ENCODE measurements at regions not wholly inside any gene's neighbourhood (a gene's known extent, or its start where the extent isn't known, plus 50 kb on each side); places are given as distances from the start of the nearest gene placed in this dataset.

GRCh38 chr13:62706048-62706447, 1290.4 kb upstream of the PCDH20 start:
- Histone ChIP-seq H4K20me1 (ENCODE audit: control insufficient read depth, insufficient read depth, insufficient read length) (no peaks in the 10 kb centered on the region), H2BK5ac (ENCODE audit: insufficient read length, low read length) (no peak overlapping the region), H3T11ph (ENCODE audit: low read length) (no peak overlapping the region), H2AK5ac (ENCODE audit: insufficient read length, low read length) (no peak overlapping the region), H3K4me1 (ENCODE audit: insufficient read depth, low read length) (no peaks in the 10 kb centered on the region), H3K18ac (ENCODE audit: insufficient read length, low read depth, low read length) (no peak overlapping the region), H2AFZ (ENCODE audit: low read length) (no peak overlapping the region), H3K27me3 (ENCODE audit: insufficient read depth, low read length) (no peaks in the 10 kb centered on the region), H2BK120ac (ENCODE audit: low read depth, low read length, poor library complexity, severe bottlenecking) (no peak overlapping the region), H4K91ac (ENCODE audit: insufficient read length, low read depth, low read length) (no peak overlapping the region), H3K9me3 (ENCODE audit: control insufficient read depth, low read depth, low read length) (no peaks in the 10 kb centered on the region), H4K8ac (replicated peaks; ENCODE audit: insufficient read length, low read depth, low read length) (no peak overlapping the region), H3K27ac (ENCODE audit: insufficient read length, low read depth, low read length) (no peak overlapping the region), H3K9ac (ENCODE audit: extremely low read depth, insufficient read length, low read length) (no peak overlapping the region), H2BK15ac (ENCODE audit: low read depth, low read length) (no peak overlapping the region), H3K79me1 (ENCODE audit: insufficient read depth, low read depth, low read length, poor library complexity, severe bottlenecking) (no peaks in the 10 kb centered on the region), H3K23me2 (ENCODE audit: insufficient read length, low read depth, low read length, poor library complexity, severe bottlenecking) (no peaks in the 10 kb centered on the region), H3K4me2 (ENCODE audit: insufficient read depth, insufficient read length, low read length) (no peak overlapping the region), H3K4ac (ENCODE audit: low read depth, low read length) (no peak overlapping the region), H4K5ac (ENCODE audit: insufficient read length, low read depth, low read length) (no peak overlapping the region), H3K23ac (ENCODE audit: insufficient read length, low read depth, low read length) (no peak overlapping the region), H3K14ac (ENCODE audit: insufficient read depth, low read length) (no peak overlapping the region), H3K56ac (ENCODE audit: insufficient read length, low read depth, low read length) (no peak overlapping the region), H2BK20ac (ENCODE audit: low read depth, low read length, poor library complexity, severe bottlenecking) (no peak overlapping the region), H2BK12ac (ENCODE audit: insufficient read length, low read depth, low read length) (no peak overlapping the region), H3K79me2 (ENCODE audit: insufficient read depth, low read length) (no peaks in the 10 kb centered on the region)
- no peak overlapping the region for H3K27ac Mint-ChIP-seq
- H3K4me1 Mint-ChIP-seq = no peaks in the 10 kb centered on the region; a peak in 1 of 4 replicates
- no peak for DNase-seq
- no peak for TF ChIP-seq CTCF (conservative IDR thresholded peaks at IDR 0.05)
- H3K9me3 Mint-ChIP-seq = no peaks in the 10 kb centered on the region
- H3K36me3 Mint-ChIP-seq (ENCODE audit: insufficient read depth in 1 of 3, low read depth in 3 of 3) = no peaks in the 10 kb centered on the region
- WGBS (ENCODE audit: extremely low coverage, insufficient read length, low lambda C conversion rate) = no CpG with 5 or more reads among the region's 3 CpGs
- no peaks in the 10 kb centered on the region for H3K27me3 Mint-ChIP-seq (ENCODE audit: low read depth)
- H3K4me3 Mint-ChIP-seq = no peak overlapping the region
